DND-41 (cell line): ENCODE measurements at regions not wholly inside any gene's neighbourhood (a gene's known extent, or its start where the extent isn't known, plus 50 kb on each side); places are given as distances from the start of the nearest gene placed in this dataset.

ENCODE experiments used
- CTCF ChIP-seq: IDR thresholded peaks from 2 replicates; pipeline ENCODE4 v1.5.1; 2012; ENCODE audit warnings: borderline replicate concordance, low read length, moderate library complexity, mild to moderate bottlenecking; ENCODE audit not compliant: poor library complexity, severe bottlenecking; ENCODE audit errors: extremely low read depth
- EZH2 ChIP-seq: IDR thresholded peaks from 3 replicates; pipeline ENCODE4 v1.6.1; 2012; ENCODE audit warnings: borderline replicate concordance, low read depth, mild to moderate bottlenecking, moderate library complexity, low read length, inconsistent platforms; ENCODE audit not compliant: severe bottlenecking

GRCh38 chr16:51888016-51888415 lies 658.9 kb downstream of the TOX3 start:
- no peak for TF ChIP-seq CTCF
- TF ChIP-seq EZH2, result no peak
